ENCODE measurements at regions not wholly inside any gene's neighbourhood (a gene's known extent, or its start where the extent isn't known, plus 50 kb on each side); places are given as distances from the start of the nearest gene placed in this dataset.

- POLR2A ChIA-PET: no interaction called here
- CTCF ChIA-PET: no interaction called here
Observed at GRCh38 chr6:21539621-21540100, 53.9 kb upstream of the SOX4 start.

Measured in activated CD8-positive, alpha-beta memory T cell treated with anti-CD3 and anti-CD28 coated beads for 36 hours (primary cell).